ENCODE measurements at regions not wholly inside any gene's neighbourhood (a gene's known extent, or its start where the extent isn't known, plus 50 kb on each side); places are given as distances from the start of the nearest gene placed in this dataset.

GRCh38 chr4:123606946-123607542 is 210.4 kb downstream of the SPRY1 start:
- H3K9ac ChIP-seq (ENCODE audit: control insufficient read depth, extremely low read depth, insufficient read depth, low read length), result no peak overlapping the region
- no peaks in the 10 kb centered on the region for H3K9me3 ChIP-seq (ENCODE audit: control insufficient read depth, low read depth, low read length)
- no peak overlapping the region for H3K4me3 ChIP-seq (ENCODE audit: control insufficient read depth in 2 of 3, extremely low read depth in 1 of 3, insufficient read depth in 2 of 3, low read depth in 1 of 3, low read length in 3 of 3)
- no peaks in the 10 kb centered on the region for H3K79me2 ChIP-seq (ENCODE audit: control insufficient read depth, insufficient read depth, low read length)
- DNase-seq (ENCODE audit: low read depth, low spot score) (no peak), FAIRE-seq (no peak)
- H3K4me2 ChIP-seq (ENCODE audit: control insufficient read depth, extremely low read depth, insufficient read depth, low read depth, low read length), result no peak overlapping the region
- dilution Hi-C loops (cut with MboI; ENCODE audit: extremely low pct_ligation_motif_present, low sequenced_read_pairs), result no loop called here
- no peak overlapping the region for H2AFZ ChIP-seq (ENCODE audit: control insufficient read depth, low read length)
- no peaks in the 10 kb centered on the region for H4K20me1 ChIP-seq (ENCODE audit: control insufficient read depth, extremely low read depth, insufficient read depth, low read length)
- no peaks in the 10 kb centered on the region for H3K27me3 ChIP-seq (ENCODE audit: control insufficient read depth, extremely low read depth, insufficient read depth, low read length)
- H3K9me1 ChIP-seq (ENCODE audit: control insufficient read depth, extremely low read depth, insufficient read depth, low read length), result no peaks in the 10 kb centered on the region
- peaks cover 3% of the 10 kb centered on the region for H3K4me1 ChIP-seq (ENCODE audit: control insufficient read depth, extremely low read depth, insufficient read depth, low read length)
- TF ChIP-seq EZH2 (IDR thresholded peaks at IDR 0.05; ENCODE audit: low read length) (no peak), CTCF (optimal IDR thresholded peaks at IDR 0.05 in 1 of 3, IDR thresholded peaks at IDR 0.05 in 1 of 3, conservative IDR thresholded peaks at IDR 0.05 in 1 of 3; ENCODE audit: extremely low read depth in 1 of 3, insufficient read depth in 2 of 3, low read length in 3 of 3) (no peak)
- no peak overlapping the region for H3K27ac ChIP-seq (ENCODE audit: control insufficient read depth, insufficient read depth, low read length)
- H3K36me3 ChIP-seq (ENCODE audit: control insufficient read depth in 2 of 2, extremely low read depth in 1 of 2, insufficient read depth in 2 of 2, low read length in 2 of 2), result no peaks in the 10 kb centered on the region

GRCh38 chr4:123609829-123610228 is 213.2 kb downstream of the SPRY1 start:
- no peaks in the 10 kb centered on the region for H3K9me3 ChIP-seq (ENCODE audit: control insufficient read depth, low read depth, low read length)
- DNase-seq (ENCODE audit: low read depth, low spot score) (no peak), FAIRE-seq (no peak)
- TF ChIP-seq EZH2 (IDR thresholded peaks at IDR 0.05; ENCODE audit: low read length), result no peak
- TF ChIP-seq CTCF (optimal IDR thresholded peaks at IDR 0.05 in 1 of 3, IDR thresholded peaks at IDR 0.05 in 1 of 3, conservative IDR thresholded peaks at IDR 0.05 in 1 of 3; ENCODE audit: extremely low read depth in 1 of 3, insufficient read depth in 2 of 3, low read length in 3 of 3), result no peak
- H3K9ac ChIP-seq (ENCODE audit: control insufficient read depth, extremely low read depth, insufficient read depth, low read length), result no peak overlapping the region
- no peak overlapping the region for H3K4me2 ChIP-seq (ENCODE audit: control insufficient read depth, extremely low read depth, insufficient read depth, low read depth, low read length)
- H3K79me2 ChIP-seq (ENCODE audit: control insufficient read depth, insufficient read depth, low read length), result no peaks in the 10 kb centered on the region
- no peaks in the 10 kb centered on the region for H3K27me3 ChIP-seq (ENCODE audit: control insufficient read depth, extremely low read depth, insufficient read depth, low read length)
- H4K20me1 ChIP-seq (ENCODE audit: control insufficient read depth, extremely low read depth, insufficient read depth, low read length), result no peaks in the 10 kb centered on the region
- dilution Hi-C loops (cut with MboI; ENCODE audit: extremely low pct_ligation_motif_present, low sequenced_read_pairs), result no loop called here
- no peak overlapping the region for H3K4me3 ChIP-seq (ENCODE audit: control insufficient read depth in 2 of 3, extremely low read depth in 1 of 3, insufficient read depth in 2 of 3, low read depth in 1 of 3, low read length in 3 of 3)
- no peaks in the 10 kb centered on the region for H3K4me1 ChIP-seq (ENCODE audit: control insufficient read depth, extremely low read depth, insufficient read depth, low read length)
- no peak overlapping the region for H2AFZ ChIP-seq (ENCODE audit: control insufficient read depth, low read length)
- no peaks in the 10 kb centered on the region for H3K36me3 ChIP-seq (ENCODE audit: control insufficient read depth in 2 of 2, extremely low read depth in 1 of 2, insufficient read depth in 2 of 2, low read length in 2 of 2)
- no peaks in the 10 kb centered on the region for H3K9me1 ChIP-seq (ENCODE audit: control insufficient read depth, extremely low read depth, insufficient read depth, low read length)
- H3K27ac ChIP-seq (ENCODE audit: control insufficient read depth, insufficient read depth, low read length), result no peak overlapping the region
